ENCODE measurements at regions not wholly inside any gene's neighbourhood (a gene's known extent, or its start where the extent isn't known, plus 50 kb on each side); places are given as distances from the start of the nearest gene placed in this dataset.

- no peak for ATAC-seq
- H3K9me3 ChIP-seq: peaks cover 0 to 14% (median 0%) of the 10 kb centered on the region in 11 donors
- 90 to 92% methylated on average over 6 of the region's 6 CpGs for WGBS, 2 donors
- no peak overlapping the region for H3K27ac ChIP-seq
- H3K4me1 ChIP-seq: no peaks in the 10 kb centered on the region
- no peak overlapping the region for H3K4me3 ChIP-seq
- intact Hi-C loops (cut with DNase I): no loop called here
- DNase-seq: no peak
- no peaks in the 10 kb centered on the region for H3K27me3 ChIP-seq
- H3K36me3 ChIP-seq: no peaks in the 10 kb centered on the region
- no peak for TF ChIP-seq CTCF (IDR thresholded peaks at IDR 0.05)
Observed at GRCh38 chr3:56960234-56960917, 100.1 kb upstream of the SPATA12 start.

GRCh38 chr3:56958879-56959278 lies 101.6 kb upstream of the SPATA12 start:
- DNase-seq: no peak
- H3K4me3 ChIP-seq: no peak overlapping the region
- no peaks in the 10 kb centered on the region for H3K9me3 ChIP-seq
- H3K4me1 ChIP-seq: no peaks in the 10 kb centered on the region
- no peak for TF ChIP-seq CTCF (IDR thresholded peaks at IDR 0.05)
- H3K27me3 ChIP-seq: no peaks in the 10 kb centered on the region
- H3K27ac ChIP-seq: no peak overlapping the region
- intact Hi-C loops (cut with DNase I): no loop called here
- ATAC-seq: no peak
- WGBS, 2 donors: 92 to 95% methylated on average over 2 of the region's 2 CpGs
- H3K36me3 ChIP-seq: no peaks in the 10 kb centered on the region

- no peaks in the 10 kb centered on the region for H3K27me3 ChIP-seq
- WGBS, 2 donors: 97 to 98% methylated on average over 2 of the region's 2 CpGs
- no peaks in the 10 kb centered on the region for H3K9me3 ChIP-seq
- no peaks in the 10 kb centered on the region for H3K36me3 ChIP-seq
- no peak overlapping the region for H3K27ac ChIP-seq
- ATAC-seq (no peak), DNase-seq (no peak)
- no peak overlapping the region for H3K4me3 ChIP-seq
- H3K4me1 ChIP-seq: no peaks in the 10 kb centered on the region
- intact Hi-C loops (cut with DNase I): no loop called here
- no peak for TF ChIP-seq CTCF (IDR thresholded peaks at IDR 0.05)
Observed at GRCh38 chr3:56957522-56957921, 102.9 kb upstream of the SPATA12 start.

- Histone ChIP-seq H3K36me3 (no peaks in the 10 kb centered on the region), H3K27ac (no peak overlapping the region), H3K9me3 (no peaks in the 10 kb centered on the region), H3K4me3 (no peak overlapping the region), H3K27me3 (no peaks in the 10 kb centered on the region), H3K4me1 (no peaks in the 10 kb centered on the region)
- WGBS, 2 donors: 95 to 98% methylated on average over 3 of the region's 3 CpGs
- TF ChIP-seq CTCF (IDR thresholded peaks at IDR 0.05): no peak
- intact Hi-C loops (cut with DNase I): no loop called here
- no peak for DNase-seq
- ATAC-seq: no peak
Observed at GRCh38 chr3:56956906-56957305, 103.6 kb upstream of the SPATA12 start.
